Panc1 (cell line): ENCODE measurements at regions not wholly inside any gene's neighbourhood (a gene's known extent, or its start where the extent isn't known, plus 50 kb on each side); places are given as distances from the start of the nearest gene placed in this dataset.

Source experiments
- CTCF ChIP-seq: fragments of 450-650 bp; IDR thresholded peaks from 2 replicates; pipeline ENCODE4 v1.5.1; 2017; ENCODE audit warnings: mild to moderate bottlenecking
- POLR2AphosphoS5 ChIP-seq: IDR thresholded peaks from 2 replicates; pipeline ENCODE4 v1.6.1; 2012; ENCODE audit warnings: mild to moderate bottlenecking, low read depth, low read length, moderate library complexity
- SIN3A ChIP-seq: IDR thresholded peaks from 2 replicates; pipeline ENCODE4 v1.6.1; 2012; ENCODE audit warnings: low read depth, mild to moderate bottlenecking, low read length, moderate library complexity, borderline replicate concordance; ENCODE audit not compliant: insufficient read depth
- TCF7L2 ChIP-seq: IDR thresholded peaks from 2 replicates; pipeline ENCODE4 v1.6.1; 2011; ENCODE audit warnings: mild to moderate bottlenecking, low read depth, low read length, inconsistent platforms
- TF ChIP-seq, protein P1 (sequence below), 2 experiments: IDR thresholded peaks; 2 replicates each; pipeline ENCODE4 v1.6.1; 2011 to 2012; ENCODE audit warnings: low read depth in 2 of 2, control low read depth in 1 of 2, low read length in 1 of 2, mild to moderate bottlenecking in 1 of 2, moderate library complexity in 1 of 2; ENCODE audit not compliant: insufficient read depth in 1 of 2

- no peak for TF ChIP-seq CTCF
- no peak for TF ChIP-seq POLR2AphosphoS5
- TF ChIP-seq SIN3A, result no peak
- TF ChIP-seq, protein P1, sequence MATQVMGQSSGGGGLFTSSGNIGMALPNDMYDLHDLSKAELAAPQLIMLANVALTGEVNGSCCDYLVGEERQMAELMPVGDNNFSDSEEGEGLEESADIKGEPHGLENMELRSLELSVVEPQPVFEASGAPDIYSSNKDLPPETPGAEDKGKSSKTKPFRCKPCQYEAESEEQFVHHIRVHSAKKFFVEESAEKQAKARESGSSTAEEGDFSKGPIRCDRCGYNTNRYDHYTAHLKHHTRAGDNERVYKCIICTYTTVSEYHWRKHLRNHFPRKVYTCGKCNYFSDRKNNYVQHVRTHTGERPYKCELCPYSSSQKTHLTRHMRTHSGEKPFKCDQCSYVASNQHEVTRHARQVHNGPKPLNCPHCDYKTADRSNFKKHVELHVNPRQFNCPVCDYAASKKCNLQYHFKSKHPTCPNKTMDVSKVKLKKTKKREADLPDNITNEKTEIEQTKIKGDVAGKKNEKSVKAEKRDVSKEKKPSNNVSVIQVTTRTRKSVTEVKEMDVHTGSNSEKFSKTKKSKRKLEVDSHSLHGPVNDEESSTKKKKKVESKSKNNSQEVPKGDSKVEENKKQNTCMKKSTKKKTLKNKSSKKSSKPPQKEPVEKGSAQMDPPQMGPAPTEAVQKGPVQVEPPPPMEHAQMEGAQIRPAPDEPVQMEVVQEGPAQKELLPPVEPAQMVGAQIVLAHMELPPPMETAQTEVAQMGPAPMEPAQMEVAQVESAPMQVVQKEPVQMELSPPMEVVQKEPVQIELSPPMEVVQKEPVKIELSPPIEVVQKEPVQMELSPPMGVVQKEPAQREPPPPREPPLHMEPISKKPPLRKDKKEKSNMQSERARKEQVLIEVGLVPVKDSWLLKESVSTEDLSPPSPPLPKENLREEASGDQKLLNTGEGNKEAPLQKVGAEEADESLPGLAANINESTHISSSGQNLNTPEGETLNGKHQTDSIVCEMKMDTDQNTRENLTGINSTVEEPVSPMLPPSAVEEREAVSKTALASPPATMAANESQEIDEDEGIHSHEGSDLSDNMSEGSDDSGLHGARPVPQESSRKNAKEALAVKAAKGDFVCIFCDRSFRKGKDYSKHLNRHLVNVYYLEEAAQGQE (IDR thresholded peaks at IDR 0.05; ENCODE audit: insufficient read depth in 1 of 2, low read depth in 2 of 2, low read length in 1 of 2), result no peak
- no peak for TF ChIP-seq TCF7L2
Measured at GRCh38 chr2:41724465-41724864, 323.4 kb upstream of the PKDCC start.
